ENCODE measurements at regions not wholly inside any gene's neighbourhood (a gene's known extent, or its start where the extent isn't known, plus 50 kb on each side); places are given as distances from the start of the nearest gene placed in this dataset.

- H3K27me3 ChIP-seq (ENCODE audit: control insufficient read depth, insufficient read depth, low read length): no peaks in the 10 kb centered on the region
Measured at GRCh38 chr11:127567237-127567932, 566.8 kb upstream of the KIRREL3 start.

GRCh38 chr11:127564810-127565209 lies 564.2 kb upstream of the KIRREL3 start:
- H3K4me3 ChIP-seq (ENCODE audit: low read depth, low read length): no peak overlapping the region
- peaks cover 4% of the 10 kb centered on the region for H3K4me1 ChIP-seq (ENCODE audit: control insufficient read depth, insufficient read depth, low read length)
- H3K27me3 ChIP-seq (ENCODE audit: control insufficient read depth, insufficient read depth, low read length): no peaks in the 10 kb centered on the region

More at GRCh38 chr11:127567237-127567932, 566.8 kb upstream of the KIRREL3 start:
- peaks cover 4% of the 10 kb centered on the region for H3K4me1 ChIP-seq (ENCODE audit: control insufficient read depth, insufficient read depth, low read length)
- H3K36me3 ChIP-seq (ENCODE audit: control insufficient read depth, insufficient read depth, low read length): no peaks in the 10 kb centered on the region
- no peak overlapping the region for H3K9ac ChIP-seq (ENCODE audit: low read depth, low read length)
- no peak overlapping the region for H3K4me3 ChIP-seq (ENCODE audit: low read depth, low read length)
- no peaks in the 10 kb centered on the region for H3K9me3 ChIP-seq (ENCODE audit: control insufficient read depth, insufficient read depth, low read length)

GRCh38 chr11:127559978-127560377 lies 559.4 kb upstream of the KIRREL3 start:
- Histone ChIP-seq H3K4me1 (ENCODE audit: control insufficient read depth, insufficient read depth, low read length) (no peaks in the 10 kb centered on the region), H3K4me3 (ENCODE audit: low read depth, low read length) (no peak overlapping the region), H3K9ac (ENCODE audit: low read depth, low read length) (no peak overlapping the region), H3K9me3 (ENCODE audit: control insufficient read depth, insufficient read depth, low read length) (no peaks in the 10 kb centered on the region), H3K27me3 (ENCODE audit: control insufficient read depth, insufficient read depth, low read length) (no peaks in the 10 kb centered on the region), H3K36me3 (ENCODE audit: control insufficient read depth, insufficient read depth, low read length) (no peaks in the 10 kb centered on the region)

More at GRCh38 chr11:127564810-127565209, 564.2 kb upstream of the KIRREL3 start:
- H3K9me3 ChIP-seq (ENCODE audit: control insufficient read depth, insufficient read depth, low read length): no peaks in the 10 kb centered on the region
- no peak overlapping the region for H3K9ac ChIP-seq (ENCODE audit: low read depth, low read length)
- no peaks in the 10 kb centered on the region for H3K36me3 ChIP-seq (ENCODE audit: control insufficient read depth, insufficient read depth, low read length)

GRCh38 chr11:127552446-127552845 lies 551.9 kb upstream of the KIRREL3 start:
- Histone ChIP-seq H3K4me3 (ENCODE audit: low read depth, low read length) (no peak overlapping the region), H3K4me1 (ENCODE audit: control insufficient read depth, insufficient read depth, low read length) (no peaks in the 10 kb centered on the region), H3K27me3 (ENCODE audit: control insufficient read depth, insufficient read depth, low read length) (no peaks in the 10 kb centered on the region), H3K36me3 (ENCODE audit: control insufficient read depth, insufficient read depth, low read length) (no peaks in the 10 kb centered on the region), H3K9me3 (ENCODE audit: control insufficient read depth, insufficient read depth, low read length) (no peaks in the 10 kb centered on the region), H3K9ac (ENCODE audit: low read depth, low read length) (no peak overlapping the region)

GRCh38 chr11:127531167-127531566 lies 530.6 kb upstream of the KIRREL3 start:
- Histone ChIP-seq H3K27me3 (ENCODE audit: control insufficient read depth, insufficient read depth, low read length) (no peaks in the 10 kb centered on the region), H3K4me1 (ENCODE audit: control insufficient read depth, insufficient read depth, low read length) (no peaks in the 10 kb centered on the region), H3K9me3 (ENCODE audit: control insufficient read depth, insufficient read depth, low read length) (no peaks in the 10 kb centered on the region), H3K36me3 (ENCODE audit: control insufficient read depth, insufficient read depth, low read length) (no peaks in the 10 kb centered on the region), H3K4me3 (ENCODE audit: low read depth, low read length) (no peak overlapping the region), H3K9ac (ENCODE audit: low read depth, low read length) (no peak overlapping the region)

GRCh38 chr11:127528297-127528696 lies 527.7 kb upstream of the KIRREL3 start:
- Histone ChIP-seq H3K4me3 (ENCODE audit: low read depth, low read length) (no peak overlapping the region), H3K27me3 (ENCODE audit: control insufficient read depth, insufficient read depth, low read length) (no peaks in the 10 kb centered on the region), H3K4me1 (ENCODE audit: control insufficient read depth, insufficient read depth, low read length) (no peaks in the 10 kb centered on the region), H3K9me3 (ENCODE audit: control insufficient read depth, insufficient read depth, low read length) (no peaks in the 10 kb centered on the region), H3K36me3 (ENCODE audit: control insufficient read depth, insufficient read depth, low read length) (no peaks in the 10 kb centered on the region), H3K9ac (ENCODE audit: low read depth, low read length) (no peak overlapping the region)

- H3K27me3 ChIP-seq (ENCODE audit: control insufficient read depth, insufficient read depth, low read length): no peaks in the 10 kb centered on the region
- no peaks in the 10 kb centered on the region for H3K4me1 ChIP-seq (ENCODE audit: control insufficient read depth, insufficient read depth, low read length)
- H3K9me3 ChIP-seq (ENCODE audit: control insufficient read depth, insufficient read depth, low read length): no peaks in the 10 kb centered on the region
- H3K4me3 ChIP-seq (ENCODE audit: low read depth, low read length): no peak overlapping the region
- no peaks in the 10 kb centered on the region for H3K36me3 ChIP-seq (ENCODE audit: control insufficient read depth, insufficient read depth, low read length)
- H3K9ac ChIP-seq (ENCODE audit: low read depth, low read length): no peak overlapping the region
Measured at GRCh38 chr11:127524618-127525017, 524.0 kb upstream of the KIRREL3 start.

GRCh38 chr11:127521413-127521812 lies 520.8 kb upstream of the KIRREL3 start:
- no peak overlapping the region for H3K9ac ChIP-seq (ENCODE audit: low read depth, low read length)
- no peak overlapping the region for H3K4me3 ChIP-seq (ENCODE audit: low read depth, low read length)
- no peaks in the 10 kb centered on the region for H3K36me3 ChIP-seq (ENCODE audit: control insufficient read depth, insufficient read depth, low read length)
- no peaks in the 10 kb centered on the region for H3K4me1 ChIP-seq (ENCODE audit: control insufficient read depth, insufficient read depth, low read length)
- H3K9me3 ChIP-seq (ENCODE audit: control insufficient read depth, insufficient read depth, low read length): no peaks in the 10 kb centered on the region
- H3K27me3 ChIP-seq (ENCODE audit: control insufficient read depth, insufficient read depth, low read length): no peaks in the 10 kb centered on the region

GRCh38 chr11:127507851-127508250 lies 507.3 kb upstream of the KIRREL3 start:
- Histone ChIP-seq H3K4me1 (ENCODE audit: control insufficient read depth, insufficient read depth, low read length) (no peaks in the 10 kb centered on the region), H3K4me3 (ENCODE audit: low read depth, low read length) (no peak overlapping the region), H3K27me3 (ENCODE audit: control insufficient read depth, insufficient read depth, low read length) (no peaks in the 10 kb centered on the region), H3K36me3 (ENCODE audit: control insufficient read depth, insufficient read depth, low read length) (no peaks in the 10 kb centered on the region), H3K9ac (ENCODE audit: low read depth, low read length) (no peak overlapping the region), H3K9me3 (ENCODE audit: control insufficient read depth, insufficient read depth, low read length) (no peaks in the 10 kb centered on the region)

- Histone ChIP-seq H3K4me1 (ENCODE audit: control insufficient read depth, insufficient read depth, low read length) (no peaks in the 10 kb centered on the region), H3K36me3 (ENCODE audit: control insufficient read depth, insufficient read depth, low read length) (no peaks in the 10 kb centered on the region), H3K27me3 (ENCODE audit: control insufficient read depth, insufficient read depth, low read length) (no peaks in the 10 kb centered on the region), H3K9ac (ENCODE audit: low read depth, low read length) (no peak overlapping the region), H3K4me3 (ENCODE audit: low read depth, low read length) (no peak overlapping the region), H3K9me3 (ENCODE audit: control insufficient read depth, insufficient read depth, low read length) (no peaks in the 10 kb centered on the region)
Measured at GRCh38 chr11:127506647-127507046, 506.1 kb upstream of the KIRREL3 start.

- H3K9ac ChIP-seq (ENCODE audit: low read depth, low read length): no peak overlapping the region
- H3K4me3 ChIP-seq (ENCODE audit: low read depth, low read length): no peak overlapping the region
- H3K9me3 ChIP-seq (ENCODE audit: control insufficient read depth, insufficient read depth, low read length): no peaks in the 10 kb centered on the region
- H3K4me1 ChIP-seq (ENCODE audit: control insufficient read depth, insufficient read depth, low read length): no peaks in the 10 kb centered on the region
- no peaks in the 10 kb centered on the region for H3K36me3 ChIP-seq (ENCODE audit: control insufficient read depth, insufficient read depth, low read length)
- H3K27me3 ChIP-seq (ENCODE audit: control insufficient read depth, insufficient read depth, low read length): no peaks in the 10 kb centered on the region
Measured at GRCh38 chr11:127506126-127506525, 505.6 kb upstream of the KIRREL3 start.

GRCh38 chr11:127496165-127496564 lies 495.6 kb upstream of the KIRREL3 start:
- no peaks in the 10 kb centered on the region for H3K4me1 ChIP-seq (ENCODE audit: control insufficient read depth, insufficient read depth, low read length)
- no peaks in the 10 kb centered on the region for H3K36me3 ChIP-seq (ENCODE audit: control insufficient read depth, insufficient read depth, low read length)
- no peak overlapping the region for H3K9ac ChIP-seq (ENCODE audit: low read depth, low read length)
- no peak overlapping the region for H3K4me3 ChIP-seq (ENCODE audit: low read depth, low read length)
- no peaks in the 10 kb centered on the region for H3K9me3 ChIP-seq (ENCODE audit: control insufficient read depth, insufficient read depth, low read length)
- no peaks in the 10 kb centered on the region for H3K27me3 ChIP-seq (ENCODE audit: control insufficient read depth, insufficient read depth, low read length)

Measured in iPS-15b (cell line).